ENCODE measurements at regions not wholly inside any gene's neighbourhood (a gene's known extent, or its start where the extent isn't known, plus 50 kb on each side); places are given as distances from the start of the nearest gene placed in this dataset.
"Not testable (repeated sequence)": the region's sequence is repeated elsewhere in the genome, so short reads cannot be mapped to it uniquely, and the experiment has no call there.

DNA sequence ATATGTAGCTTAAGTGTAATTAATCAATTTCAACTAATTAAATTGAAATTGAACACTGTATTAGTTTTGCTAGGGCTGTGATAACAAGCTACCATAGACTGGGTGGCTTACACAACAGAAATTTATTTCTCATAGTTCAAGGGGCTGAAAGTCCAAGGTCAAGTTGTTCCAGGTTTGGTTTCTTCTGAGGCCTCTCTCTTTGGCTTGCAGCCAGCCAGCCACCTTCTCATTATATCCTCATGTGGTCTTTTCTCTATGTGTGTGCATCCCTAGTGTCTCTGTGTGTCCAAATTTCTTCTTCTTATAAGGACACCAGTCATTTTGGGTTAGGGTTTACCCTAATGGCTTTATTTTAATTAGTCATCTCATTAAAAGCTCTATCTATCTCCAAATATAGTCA, 611.7 kb downstream of the UTRN start:
- DNase-seq: no peak

- DNase-seq: no peak
Observed at GRCh38 chr6:144897441-144897921, 612.3 kb downstream of the UTRN start.

DNA sequence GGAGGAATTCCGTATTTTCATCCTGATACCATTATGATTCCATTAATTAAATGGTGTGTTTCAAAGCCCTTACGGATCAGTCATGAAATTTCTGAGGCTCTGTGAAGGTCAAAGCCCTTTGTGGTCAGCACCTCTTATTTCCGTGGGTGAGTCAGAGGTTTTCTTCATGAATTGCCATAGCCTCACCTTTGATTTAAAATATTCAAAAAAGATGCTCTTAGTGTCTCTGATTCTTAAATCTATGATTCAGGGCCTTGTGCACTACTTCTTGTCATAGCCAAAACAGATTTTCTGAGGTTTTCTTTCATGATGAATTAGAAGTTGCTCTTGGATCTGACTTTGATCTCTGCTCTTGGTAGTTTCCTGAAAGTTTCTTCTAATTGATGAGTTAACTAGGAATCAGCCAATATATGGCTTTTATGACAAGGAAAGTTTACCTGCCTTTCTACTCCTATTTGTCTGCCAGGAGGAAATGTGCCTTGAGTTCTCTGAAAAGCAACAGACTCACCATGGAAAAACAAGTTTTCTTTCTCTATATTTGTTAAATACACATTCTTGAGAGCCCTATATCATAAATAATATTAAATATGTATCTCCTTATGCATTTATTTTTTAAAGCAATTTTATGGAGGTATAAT, 613.0 kb downstream of the UTRN start:
- DNase-seq: no peak

- DNase-seq: no peak
Observed at GRCh38 chr6:144898741-144899140, 613.6 kb downstream of the UTRN start.

GRCh38 chr6:144899161-144899560, 614.0 kb downstream of the UTRN start:
- DNase-seq: no peak

- no peak for DNase-seq
Observed at GRCh38 chr6:144901412-144901811, 616.3 kb downstream of the UTRN start.

DNA sequence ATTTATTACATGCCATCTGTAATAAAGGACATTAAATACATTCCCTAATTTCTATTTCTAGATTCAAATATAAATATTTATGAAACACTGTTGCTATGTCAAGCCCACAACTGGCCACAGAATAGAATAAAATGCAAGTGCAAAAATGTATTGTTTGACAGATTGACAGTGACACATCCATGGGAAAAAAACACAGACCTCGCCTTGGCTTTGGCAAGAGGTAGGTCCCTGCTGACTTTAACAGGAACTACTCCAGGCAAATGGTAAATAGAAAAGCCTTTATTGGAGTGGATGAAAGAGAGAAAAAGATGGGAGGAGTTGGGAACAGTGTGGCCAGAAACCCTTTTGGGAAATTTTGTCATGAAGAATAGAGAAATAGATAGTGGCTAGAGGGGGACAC, 622.9 kb downstream of the UTRN start:
- DNase-seq: no peak

DNA sequence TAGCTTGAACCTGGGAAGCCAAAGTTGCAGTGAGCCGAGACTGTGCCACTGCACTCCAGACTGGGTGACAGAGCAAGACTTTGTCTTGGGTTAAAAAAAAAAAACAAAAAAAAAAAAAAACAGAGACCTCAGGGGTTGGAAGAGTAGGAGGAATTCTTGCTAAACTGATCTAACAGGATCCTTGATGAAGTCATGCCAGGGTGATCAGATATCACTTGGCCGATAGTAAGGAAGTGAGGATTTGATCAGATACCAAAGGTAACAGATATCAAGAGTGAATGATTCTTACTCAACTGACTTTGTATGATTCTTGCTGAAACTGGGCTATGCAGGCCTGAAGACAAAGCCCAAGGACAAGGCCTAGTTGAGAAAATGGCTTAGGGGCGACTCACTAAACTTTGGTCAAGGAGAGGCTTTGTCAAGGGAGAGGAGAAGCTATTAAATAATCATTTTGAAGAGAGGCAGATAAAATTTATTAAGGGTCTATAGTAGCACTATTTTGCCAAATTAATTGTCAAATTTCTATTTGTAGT, 624.7 kb downstream of the UTRN start:
- no peak for DNase-seq

DNA sequence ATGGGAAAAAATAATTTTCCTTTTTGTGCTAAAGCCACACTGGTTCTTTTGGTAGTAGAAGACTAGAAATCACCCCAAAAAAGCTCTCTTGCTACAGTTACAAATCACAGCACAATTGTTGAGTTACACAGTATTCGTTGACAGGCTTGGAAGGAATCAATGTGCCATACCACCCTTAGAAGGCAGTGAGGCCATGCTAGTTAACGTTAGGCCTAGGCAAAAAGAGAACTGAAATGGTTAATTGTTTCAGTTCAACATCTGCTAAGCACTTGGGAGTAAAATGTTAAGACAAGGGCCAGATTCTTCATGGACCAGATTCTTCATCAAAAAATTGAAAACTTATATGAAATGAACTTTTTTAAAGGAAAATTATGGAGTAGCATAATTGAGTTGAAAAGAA, 626.2 kb downstream of the UTRN start:
- DNase-seq: no peak

GRCh38 chr6:144912474-144912873, 627.3 kb downstream of the UTRN start:
- DNase-seq: peak; percentile 2 to 4

- DNase-seq: no peak
Observed at GRCh38 chr6:144918073-144918472, 632.9 kb downstream of the UTRN start.

DNA sequence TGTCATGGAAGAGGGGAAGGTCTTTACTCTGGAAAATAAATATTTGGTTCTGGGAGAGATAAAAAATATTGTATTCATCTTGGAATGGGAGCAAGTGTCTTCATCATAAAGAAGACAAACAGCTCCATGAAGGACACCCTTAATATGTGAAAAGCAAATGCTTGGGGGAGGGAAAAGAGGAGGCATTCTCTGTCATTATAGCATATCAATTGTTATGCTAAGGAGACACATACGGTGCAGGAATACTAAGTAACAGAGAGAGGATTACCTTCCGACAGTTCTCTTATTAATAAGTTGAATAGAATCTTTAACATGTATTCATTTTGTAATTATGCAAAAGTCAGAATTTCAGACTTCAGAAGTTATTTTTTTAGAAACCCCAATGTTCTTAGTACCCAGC, 634.4 kb downstream of the UTRN start:
- DNase-seq: no peak

- DNase-seq: peak; percentile 10 to 50
Observed at GRCh38 chr6:144920391-144920961, 635.3 kb downstream of the UTRN start.

DNA sequence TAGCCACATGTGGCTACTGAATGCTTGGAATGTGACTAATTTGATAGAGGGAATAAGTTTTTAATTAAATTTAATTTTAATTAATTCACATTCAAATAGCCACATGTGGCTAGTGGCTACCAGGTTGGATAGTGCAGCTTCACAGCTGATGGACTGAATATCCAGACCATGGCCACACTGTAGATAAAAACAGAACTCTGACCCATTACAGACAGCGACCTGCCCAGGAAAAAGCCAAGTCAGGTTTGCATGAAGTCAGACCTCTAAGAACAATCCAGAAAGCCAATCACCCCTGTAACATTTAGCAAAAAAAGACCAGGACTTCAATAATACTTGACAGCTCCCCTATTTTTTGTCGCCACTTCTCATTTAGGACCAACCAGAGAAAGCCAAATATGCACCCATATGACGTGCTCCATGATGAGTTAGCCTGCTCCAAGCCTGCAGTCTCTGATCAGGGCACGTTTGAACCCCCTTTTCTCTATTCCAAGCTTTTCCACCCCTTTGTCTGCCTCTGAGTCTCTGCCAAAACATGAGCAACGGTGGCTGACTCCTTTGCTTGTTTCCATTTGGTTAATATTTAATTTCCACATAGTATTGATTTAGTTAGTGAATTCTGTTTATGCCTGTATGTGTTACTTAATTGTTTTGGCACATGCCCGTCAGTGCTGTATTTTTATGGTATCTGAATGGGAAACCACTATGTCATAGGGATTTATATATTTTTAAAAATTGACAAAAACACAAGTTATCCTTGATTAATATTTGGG, 636.3 kb downstream of the UTRN start:
- no peak for DNase-seq

DNA sequence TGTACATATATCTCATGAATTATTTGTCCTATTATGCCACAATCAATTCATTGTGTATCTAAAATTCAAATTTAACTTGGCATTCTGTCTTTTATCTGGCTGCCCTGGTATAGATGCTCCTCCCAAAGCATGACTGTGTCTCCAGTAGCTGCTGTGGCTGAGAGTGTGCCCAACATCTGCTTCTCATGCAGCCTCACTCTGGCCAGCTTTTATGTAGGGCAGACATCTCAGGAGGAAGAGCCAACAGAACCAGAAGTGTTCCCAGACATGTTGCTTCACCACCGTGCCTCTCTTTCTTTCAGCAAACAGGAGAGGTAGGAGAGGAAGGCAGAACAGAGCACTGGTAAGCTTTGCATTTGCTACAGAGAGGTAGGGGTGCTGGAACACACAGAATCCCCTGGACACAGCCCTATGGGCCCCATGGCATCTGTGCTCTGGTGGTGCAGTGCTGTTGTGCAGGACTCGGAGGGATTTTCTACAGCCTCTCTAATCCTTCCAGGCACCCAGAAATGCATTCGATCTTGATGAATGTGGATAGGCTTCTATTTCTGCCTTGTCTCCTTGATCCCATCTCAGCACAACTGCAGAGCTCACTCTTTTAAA, 637.1 kb downstream of the UTRN start:
- DNase-seq: no peak

- not testable (repeated sequence) for DNase-seq
Observed at GRCh38 chr6:144922771-144923490, 637.8 kb downstream of the UTRN start.

DNA sequence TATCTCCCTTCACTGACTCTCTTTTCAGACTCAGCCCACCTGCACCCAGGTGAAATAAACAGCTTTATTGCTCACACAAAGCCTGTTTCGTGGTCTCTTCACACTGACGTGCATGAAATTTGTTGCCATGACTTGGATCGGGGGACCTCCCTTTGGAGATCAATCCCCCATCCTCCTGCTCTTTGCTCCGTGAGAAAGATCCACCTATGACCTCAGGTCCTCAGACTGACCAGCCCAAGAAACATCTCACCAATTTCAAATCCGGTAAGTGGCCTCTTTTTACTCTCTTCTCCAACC, 638.3 kb downstream of the UTRN start:
- DNase-seq: not testable (repeated sequence)

GRCh38 chr6:144928847-144929246, 643.7 kb downstream of the UTRN start:
- no peak for DNase-seq

- no peak for DNase-seq
Observed at GRCh38 chr6:144929262-144929661, 644.1 kb downstream of the UTRN start.

DNA sequence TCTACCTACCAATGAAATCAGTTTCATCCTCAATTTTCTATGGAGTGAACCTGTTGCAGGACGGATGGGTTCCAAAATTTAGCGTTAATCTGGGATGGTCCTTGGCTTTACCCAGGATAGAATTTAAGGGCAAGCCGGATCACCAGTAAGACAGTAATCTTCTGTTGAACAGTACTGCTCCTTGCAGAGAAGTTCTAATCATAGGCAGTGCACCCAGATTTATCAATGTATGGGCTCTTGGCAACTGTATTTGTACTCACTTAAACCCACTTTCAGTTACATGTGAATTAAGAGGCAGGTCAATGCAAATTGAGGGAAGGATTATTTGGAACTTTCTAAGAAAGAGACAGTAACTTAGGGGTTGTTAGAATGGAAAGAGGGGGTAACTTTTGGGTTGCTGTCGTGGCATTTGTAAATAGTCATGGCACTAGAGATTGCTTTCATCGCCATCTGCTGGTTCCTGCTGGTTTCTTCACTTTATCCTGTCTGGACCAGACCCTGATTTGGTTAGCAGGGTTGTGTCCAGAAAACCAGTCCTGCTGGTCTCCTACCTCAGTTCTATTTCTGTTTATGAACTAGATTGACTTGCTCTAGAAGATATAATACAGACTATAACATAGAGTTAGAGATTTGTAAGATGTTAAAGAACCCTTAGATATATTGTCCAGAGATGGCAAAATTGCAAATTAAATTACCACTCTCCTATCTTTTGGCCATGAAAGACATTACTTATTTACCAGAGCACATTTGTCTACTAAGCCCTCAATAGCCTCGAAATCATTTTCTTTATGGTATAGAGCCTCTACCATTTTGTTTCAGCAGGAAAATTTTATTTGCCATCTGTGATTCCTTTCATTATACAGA, 646.3 kb downstream of the UTRN start:
- peak in 1 of 2 donors; percentile 33 for DNase-seq

DNA sequence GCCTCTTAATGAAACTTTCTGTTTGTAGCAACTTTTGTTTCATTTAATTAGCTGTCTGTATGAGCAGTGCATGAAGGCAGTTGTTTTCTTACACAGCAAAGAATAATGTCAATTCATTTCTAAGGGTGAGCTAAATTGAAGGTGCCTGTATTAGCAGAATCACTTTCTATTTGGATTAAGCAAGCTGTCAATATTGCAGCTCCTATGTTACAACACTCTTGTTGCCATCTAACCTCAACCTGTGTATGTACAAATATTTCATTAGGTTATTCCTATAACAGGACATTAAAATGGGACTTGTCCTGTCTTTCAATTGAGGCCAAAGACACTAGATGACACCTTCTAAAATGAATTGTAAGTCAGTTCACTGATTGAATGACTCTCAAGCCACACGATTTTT, 647.5 kb downstream of the UTRN start:
- DNase-seq: no peak

DNA sequence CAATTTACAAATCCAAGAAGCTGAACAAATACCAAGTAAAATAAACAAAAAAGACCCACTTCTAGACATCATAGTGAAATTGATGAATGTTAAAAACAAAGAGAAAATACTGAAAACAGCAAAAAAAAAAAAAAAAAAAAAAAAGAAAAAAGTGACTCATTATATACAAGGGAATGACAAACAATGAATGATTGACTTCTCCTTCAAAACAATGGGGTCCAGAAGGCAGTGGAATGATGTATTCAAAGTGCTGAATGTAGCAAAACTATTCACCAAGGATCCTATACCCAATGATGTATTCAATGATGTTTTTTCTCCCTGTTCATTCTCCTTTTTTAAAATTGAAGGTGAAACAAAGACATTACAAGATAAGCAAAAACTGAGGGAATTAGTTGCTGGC, 650.0 kb downstream of the UTRN start:
- no peak for DNase-seq

Data from inflammatory macrophage treated with lipopolysaccharide for 1 hour (primary cell).